Stimulated activated CD4-positive, alpha-beta T cell treated with anti-CD3 and anti-CD28 coated beads, Interleukin-12 subunit alpha, Interleukin-12 subunit beta, amount 100 ng/mL, for 48 hours (primary cell): ENCODE measurements at regions not wholly inside any gene's neighbourhood (a gene's known extent, or its start where the extent isn't known, plus 50 kb on each side); places are given as distances from the start of the nearest gene placed in this dataset.

Source experiments
- DNase-seq, 3 donors: peaks; one replicate each; pipeline ENCODE4 v3.0.0-alpha.2; 2020; ENCODE audit warnings: low read depth in 2 of 3, low spot score in 1 of 3

DNA sequence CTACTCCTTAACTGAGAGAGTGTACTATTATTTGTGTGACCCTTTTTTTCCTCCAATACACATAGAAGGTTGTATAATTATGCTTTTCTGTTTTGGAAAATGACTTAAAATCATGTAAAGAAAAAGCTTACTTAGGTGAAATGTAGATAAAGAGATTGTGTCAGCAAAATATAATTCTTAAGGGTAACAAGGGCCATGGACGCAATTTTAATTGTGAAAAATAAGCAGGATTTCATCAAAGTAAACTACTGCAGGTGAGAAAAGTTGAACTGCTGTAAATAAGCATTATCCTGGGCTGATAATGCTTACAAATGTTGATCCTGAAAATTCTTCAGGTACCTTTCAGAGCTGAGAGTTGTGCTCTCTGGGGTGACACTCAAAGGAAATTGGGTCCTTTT, 141.5 kb downstream of the RPIA start:
- DNase-seq: no peak

DNA sequence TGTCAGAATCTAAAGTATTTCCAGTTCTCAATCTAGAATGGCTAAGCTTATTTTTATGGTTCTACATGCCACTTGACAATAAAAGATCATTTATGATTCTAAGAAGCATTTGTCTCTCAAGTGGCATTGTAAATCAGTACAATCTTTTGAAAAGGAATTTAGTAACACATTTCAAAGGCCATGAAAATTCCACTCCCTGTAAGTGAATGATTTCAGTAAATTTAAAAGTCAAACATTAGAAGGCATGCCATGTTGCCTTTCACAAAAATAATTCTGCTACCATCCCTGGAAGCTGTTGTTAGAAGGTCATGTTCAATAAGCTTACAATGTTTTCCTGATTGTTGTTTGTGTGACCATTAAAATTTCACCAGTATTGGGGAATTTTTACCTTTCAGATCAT, 142.9 kb downstream of the RPIA start:
- DNase-seq: no peak

DNA sequence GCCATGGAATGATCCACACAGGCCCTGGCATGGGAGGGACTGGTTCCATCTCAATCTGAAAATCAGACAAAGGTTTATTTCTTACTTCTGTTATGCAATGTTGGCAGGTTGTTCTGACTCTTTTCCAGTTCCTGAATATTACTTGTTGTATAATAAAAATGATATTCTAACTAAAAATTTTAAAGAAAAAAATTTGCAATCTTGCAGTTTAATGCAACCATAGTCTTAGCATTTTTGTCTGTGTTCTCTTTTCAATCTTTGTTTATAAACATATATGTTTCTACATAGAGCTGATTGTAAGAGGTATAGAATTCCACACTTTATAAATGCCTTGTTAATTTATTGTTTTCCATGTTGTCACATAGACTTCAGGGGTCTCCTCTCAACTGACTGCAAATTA, 143.4 kb downstream of the RPIA start:
- no peak for DNase-seq

DNA sequence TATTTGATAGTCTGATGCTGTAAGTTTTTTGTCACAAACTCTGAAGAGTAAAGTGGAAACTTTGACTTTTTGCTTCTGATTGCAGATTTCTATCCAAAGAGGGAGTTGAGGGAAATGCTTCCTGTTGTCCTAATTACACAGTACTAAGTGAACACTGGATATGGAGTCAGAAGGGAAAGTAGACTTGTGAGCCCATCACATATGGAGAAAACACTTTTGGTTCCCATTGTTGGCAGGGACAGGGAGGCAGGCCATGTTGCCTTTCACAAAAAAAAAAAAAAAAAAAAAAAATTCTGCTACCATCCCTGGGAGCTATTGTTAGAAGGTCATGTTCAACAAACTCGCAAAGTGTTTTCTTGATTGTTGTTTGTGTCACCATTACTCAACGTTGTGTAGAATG, 144.3 kb downstream of the RPIA start:
- no peak for DNase-seq

DNA sequence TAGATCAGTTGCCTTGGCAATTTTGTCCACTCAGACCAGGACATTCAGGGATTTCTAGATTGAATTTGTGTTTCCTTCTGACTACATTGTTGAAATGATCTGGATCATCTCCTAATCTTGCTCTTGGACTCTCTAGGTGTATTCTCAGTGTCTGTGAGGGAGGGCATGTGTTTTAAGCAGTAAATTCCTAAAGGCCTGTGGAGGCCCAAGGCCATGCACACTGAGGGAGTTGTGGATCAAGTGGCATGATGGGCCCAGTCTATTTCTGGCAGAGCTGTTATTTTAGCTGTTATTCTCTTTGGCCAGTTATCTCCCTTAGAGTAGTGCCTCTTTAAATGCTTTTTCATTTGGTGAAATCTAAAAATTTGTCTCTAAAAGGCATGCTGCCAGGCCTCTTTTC, 144.9 kb downstream of the RPIA start:
- DNase-seq: no peak

DNA sequence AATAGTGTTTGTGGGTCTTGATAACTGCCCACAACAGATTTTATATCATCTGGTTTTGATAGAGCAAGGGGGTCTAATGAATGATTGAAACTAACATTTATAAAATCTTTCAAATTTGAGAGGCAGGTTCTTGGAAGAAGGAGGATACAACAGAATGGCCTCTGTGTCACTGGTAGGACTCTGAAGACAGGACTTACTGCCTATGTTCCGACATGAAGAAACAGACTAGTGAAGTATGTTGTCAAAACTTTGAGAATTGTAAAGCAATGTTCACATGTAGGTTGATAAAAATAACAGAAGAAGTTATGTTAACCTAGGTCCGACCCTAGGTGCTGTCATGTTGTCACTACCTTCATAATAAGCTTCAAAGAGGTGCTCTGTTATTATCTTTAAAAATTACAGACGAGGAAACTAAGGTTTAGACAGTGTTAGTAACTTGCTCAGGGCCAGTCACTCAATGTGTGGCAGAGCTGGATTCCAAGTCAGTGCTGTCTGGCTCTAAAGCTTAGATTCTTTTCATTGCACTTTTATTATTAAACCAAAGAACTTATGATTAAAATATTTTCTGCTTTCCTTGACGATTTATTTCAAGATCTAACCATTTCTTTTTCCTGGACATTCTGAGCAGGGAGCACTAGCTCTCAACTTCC, 146.2 kb downstream of the RPIA start:
- DNase-seq: no peak

DNA sequence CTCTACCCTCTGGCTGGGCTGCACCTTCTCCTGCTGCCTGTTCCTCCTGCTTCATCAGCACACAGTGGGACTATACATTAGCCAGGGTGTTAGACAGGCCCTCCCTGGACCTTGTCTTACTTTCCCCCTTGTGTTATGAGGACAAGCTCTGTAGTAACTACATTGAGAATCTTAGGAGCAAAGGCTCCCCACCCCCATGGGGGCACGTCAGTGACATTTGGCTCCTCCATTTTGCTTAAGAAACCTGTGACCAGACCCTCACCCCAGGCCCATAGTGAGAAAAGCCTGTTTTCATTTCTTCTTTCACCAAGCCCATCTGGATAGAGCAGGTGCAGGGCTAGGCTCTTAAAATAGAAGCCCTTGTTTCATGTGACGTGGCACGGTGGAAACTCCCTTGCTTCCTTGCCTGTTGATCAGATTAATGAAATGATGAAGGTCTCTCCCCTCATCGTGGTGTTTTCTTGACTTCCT, 146.7 kb downstream of the RPIA start:
- DNase-seq: no peak

DNA sequence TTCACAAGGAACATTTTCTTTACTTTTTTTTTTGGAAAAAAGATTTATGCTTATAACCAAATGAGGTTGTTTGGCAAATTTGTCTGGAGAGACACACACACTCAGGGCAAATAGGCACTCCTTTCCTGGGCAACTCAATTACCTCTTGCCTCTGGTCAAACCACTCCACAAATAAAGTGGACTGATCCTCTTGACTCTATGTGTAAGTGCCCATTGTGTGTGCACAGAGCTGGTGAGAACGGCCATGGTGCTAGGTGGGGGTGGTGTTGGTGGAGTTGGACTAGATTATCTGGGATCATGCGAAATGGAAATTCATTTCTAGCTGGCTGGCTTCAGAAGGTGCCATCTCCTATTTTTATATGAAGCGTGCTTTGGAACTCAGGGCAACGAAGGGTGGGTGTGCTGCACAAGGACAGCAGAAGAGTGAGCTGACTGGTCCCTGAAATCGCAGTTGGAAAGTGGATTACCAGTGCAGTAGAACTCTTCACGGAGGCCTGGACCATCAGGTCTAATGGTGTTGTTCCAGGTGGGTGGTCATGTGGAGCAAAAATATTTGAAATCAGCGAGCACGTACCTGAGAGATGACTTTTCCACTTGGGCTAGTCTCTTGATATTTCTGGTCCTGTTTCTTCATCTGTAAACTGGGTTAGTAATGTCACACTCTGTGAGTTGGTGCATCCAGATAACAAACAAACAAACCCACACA, 149.9 kb downstream of the RPIA start:
- DNase-seq: no peak

DNA sequence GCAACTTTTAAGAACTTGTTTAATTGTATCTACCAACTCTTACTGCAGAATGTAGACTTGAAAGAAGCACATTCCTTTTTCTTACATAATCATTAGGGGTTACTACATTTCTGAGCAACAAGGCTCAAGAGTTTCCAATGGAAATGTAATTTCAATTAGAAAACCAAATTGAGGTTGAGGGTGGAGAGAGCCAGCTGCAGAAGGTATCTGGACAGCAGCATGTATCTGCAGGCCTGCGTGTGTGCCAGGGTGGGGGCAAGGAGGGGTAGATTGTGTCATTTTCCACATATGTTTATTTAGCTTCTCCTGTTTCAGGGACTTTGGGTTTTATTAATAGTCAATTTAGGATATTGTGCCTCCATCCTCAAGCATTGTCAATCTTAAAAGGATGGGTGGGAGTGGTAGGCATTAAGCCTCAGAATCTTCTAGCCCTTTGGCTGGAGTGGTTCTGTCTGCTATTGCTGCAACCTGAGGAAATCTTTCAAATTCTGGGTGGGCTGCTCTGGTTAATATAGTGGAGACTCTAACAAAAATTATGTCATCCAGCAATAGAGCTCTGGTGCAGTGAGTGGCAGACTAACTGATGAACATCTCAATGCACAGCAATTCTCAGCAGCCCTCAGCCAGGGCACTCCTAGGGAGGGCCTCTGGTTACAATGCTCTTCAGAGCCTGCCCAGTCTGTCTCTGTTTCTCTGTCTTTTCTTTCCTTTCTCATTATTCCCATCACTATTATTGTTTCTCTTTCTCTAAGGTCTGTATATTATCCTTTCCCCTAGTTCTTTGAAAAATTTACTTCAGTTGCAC, 151.4 kb downstream of the RPIA start:
- no peak for DNase-seq

DNA sequence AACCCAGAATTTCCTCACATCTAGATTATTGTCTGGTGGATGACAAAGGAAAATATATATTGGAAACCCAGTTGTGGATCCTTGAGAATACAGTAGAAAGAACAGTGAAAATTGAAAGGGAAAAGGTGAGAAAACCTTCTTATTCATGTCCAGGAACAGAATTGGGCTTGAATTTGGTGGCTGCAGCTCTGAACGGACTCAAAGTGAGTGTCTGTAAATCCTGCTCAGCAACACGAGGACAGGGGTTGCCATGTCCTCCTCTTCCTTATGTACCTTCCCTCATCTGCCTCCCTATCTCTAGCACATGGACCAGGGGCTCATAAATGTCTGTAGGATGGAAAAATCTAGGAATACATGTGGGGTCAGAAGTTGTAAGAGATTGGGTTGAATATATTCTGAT, 152.2 kb downstream of the RPIA start:
- DNase-seq: no peak

DNA sequence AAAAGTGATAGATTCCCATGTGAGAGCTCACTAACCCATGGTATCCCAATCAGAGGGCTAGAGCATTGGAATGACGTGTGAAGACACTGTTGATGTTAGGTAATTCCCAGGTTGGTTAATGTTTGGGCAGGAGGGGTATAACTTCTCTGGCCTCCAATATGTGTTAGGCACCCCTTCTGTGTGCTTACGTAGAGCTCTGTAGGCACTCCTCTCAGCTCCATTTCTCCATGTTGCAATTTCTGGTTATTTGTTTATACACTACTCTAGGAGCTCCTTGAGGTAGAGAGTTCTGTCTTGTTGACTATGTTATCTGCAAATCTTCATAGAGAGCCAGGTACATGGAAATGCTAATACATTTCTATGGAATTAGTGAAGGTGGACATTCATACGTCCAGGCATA, 153.5 kb downstream of the RPIA start:
- no peak for DNase-seq

DNA sequence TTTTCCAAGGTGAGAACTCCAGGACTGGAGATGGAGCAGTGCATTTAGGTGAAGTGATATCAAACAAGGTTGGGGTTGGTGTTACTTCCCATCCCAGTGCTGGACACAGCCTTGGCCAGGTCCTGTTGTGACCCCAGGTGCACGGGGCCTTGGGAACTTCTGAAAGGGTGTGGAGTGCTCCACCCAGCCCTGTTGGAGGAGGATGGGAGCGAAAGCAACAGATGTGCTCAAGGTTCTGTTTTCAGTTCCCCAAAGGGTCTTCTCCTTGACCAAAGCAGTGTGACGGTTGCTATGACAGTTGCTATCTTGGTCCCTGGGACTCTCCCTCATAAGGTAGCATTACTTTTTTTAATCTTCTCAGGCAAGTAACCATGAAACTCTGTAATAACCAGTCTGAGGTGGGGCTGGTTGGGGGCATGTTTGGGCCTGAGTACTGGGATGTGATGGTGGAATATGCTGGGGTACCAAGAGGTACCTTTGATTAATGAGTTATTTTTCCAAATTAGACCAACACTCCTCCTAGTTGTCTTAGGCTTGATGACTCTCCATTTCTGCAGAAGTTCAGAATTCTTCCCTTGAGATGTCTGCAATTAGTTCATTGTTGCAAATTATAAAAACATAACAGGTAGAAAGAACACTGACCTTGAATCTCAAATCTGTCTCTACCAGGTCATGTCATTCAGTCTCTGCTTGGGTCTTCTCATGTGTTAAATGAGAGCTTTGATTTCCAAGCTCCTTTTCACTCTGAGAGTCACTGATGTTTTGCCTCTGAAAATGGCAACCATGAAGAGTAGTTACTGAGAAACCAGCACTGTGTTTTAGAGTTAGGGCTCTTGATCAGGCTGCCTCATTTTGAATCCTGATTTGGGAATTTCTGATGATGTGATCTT, 154.5 kb downstream of the RPIA start:
- no peak for DNase-seq

DNA sequence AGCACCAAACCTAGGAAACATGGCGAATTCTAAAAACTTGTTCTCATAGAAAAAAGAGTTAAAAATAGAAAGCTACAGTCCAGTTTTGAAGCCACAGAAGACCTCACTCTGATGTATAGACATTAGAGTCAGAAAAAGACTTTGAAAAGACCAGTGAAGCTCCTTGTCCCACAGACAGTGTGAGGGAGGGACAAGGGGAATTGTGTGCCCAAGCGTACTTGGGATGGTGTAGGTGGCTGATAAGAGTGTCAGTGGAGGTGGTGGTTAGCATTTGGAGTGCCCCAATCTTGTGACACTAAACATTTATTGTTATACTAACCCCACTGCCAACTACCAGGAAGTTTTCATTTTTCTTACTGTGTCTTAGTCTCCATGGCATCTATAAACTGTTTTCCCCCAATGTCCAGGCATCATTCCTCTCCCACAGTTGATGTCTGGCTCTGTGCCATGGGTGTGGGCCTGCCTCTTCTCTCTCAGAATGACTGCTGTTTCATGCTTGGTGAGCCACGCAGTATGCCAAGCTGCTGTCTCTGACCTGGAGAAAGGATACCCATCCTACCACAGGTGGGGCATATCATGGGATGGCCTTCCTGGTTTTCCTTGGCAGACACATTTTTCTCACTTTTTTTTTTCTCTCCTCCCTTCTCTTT, 161.4 kb downstream of the RPIA start:
- no peak for DNase-seq

DNA sequence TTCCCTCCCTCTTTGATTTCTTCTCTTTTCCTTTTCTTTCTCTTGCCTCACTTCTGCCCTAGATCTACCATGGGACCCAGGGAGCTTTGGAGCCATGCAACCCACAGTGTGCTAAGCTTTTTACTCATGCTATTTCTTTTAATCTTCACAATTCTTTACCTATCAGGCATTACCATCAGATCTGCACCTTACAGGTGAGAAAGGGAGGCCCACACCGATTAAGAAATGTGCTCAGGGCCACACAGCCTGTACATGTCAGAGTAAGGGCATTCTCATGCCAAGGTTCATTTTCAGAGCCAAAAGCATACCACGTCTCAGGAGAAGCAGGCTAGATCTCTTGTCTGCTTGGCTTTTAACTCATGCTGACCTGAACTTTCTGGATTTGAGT, 161.9 kb downstream of the RPIA start:
- no peak for DNase-seq

DNA sequence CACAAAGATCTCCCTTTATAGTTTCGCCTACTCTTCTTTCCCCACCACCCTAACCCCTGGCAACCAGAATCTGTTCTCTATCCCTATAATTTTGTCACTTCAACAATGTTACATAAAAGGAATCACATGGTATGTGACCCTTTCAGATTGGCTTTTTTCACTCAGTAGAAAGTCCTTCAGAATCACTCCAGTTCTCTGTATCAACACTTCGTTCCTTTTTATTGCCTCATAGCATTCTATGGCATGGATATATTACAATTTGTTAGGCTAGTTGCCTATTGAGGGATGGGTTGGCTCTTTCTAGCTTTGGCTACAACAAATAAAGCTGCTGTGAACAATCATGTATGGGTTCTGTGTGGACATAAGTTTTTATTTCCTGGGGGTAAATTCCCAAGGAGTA, 163.1 kb downstream of the RPIA start:
- DNase-seq: no peak

DNA sequence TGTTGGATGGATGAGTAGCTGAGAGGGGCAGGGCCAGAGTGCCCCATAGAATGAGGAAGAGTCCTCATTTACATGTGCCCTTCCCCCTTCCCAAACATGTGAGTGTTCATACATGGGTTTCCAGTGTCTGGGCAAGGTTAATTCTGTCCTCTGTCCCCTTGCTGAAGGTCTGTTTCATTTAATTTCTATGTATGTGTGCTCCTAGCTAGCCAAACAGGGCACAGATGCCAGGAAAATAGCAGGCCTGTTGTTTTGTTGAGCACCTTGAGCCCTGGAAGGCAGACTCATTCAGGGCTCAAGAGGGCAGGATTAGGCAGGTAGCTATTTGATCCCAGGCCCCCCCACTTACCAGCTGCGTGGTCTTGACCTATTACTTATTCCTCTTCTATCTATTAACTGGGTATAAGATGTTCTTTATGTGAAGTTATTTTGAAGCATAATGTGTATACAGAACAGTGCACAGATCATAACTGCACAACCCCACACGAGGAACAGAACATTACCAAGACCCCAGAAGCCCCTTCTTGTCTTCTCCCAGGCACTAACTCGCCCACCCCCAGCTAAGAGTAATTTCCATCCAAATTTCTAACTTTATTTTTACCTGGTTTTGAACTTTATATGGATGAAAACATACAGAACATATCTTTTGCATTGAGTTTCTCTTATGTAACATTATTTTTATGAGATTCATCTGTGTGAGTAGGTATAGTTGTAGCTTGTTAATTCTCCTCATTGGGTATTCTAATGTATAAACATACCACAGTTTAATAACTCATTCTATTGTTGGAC, 164.3 kb downstream of the RPIA start:
- DNase-seq: no peak

DNA sequence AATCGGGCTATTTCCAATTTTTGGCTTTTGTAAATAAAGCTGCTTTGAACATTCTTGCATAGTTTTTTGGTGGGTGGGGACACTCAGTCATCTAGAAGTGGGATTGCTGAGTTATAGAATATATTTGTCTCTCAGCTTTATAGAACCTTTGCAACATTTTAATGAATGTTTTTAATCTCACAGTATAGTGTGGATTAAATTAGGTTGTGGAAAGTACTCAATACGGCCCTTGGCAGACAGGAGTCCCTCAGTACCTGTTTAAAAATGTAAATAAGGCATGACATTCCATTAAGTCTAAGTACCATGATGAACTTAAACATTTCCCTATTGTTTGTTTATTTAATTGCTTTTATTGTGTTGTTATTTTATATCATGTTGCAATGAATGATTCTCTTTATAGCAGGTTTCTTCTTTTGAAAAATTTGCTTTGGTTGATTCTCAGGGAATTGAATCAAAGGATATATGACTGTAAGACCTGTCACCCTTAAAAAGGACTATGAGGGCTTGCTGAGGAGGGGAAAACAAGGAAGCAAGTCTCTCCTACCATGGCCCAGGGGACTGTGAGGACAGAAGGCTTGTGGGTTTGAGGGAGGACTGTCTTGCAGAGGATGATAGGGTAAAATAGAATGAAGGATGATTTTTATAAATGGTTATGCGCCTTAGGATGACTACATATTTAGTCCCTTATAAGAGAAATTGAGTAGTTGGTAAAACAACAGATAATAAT, 165.1 kb downstream of the RPIA start:
- no peak for DNase-seq

DNA sequence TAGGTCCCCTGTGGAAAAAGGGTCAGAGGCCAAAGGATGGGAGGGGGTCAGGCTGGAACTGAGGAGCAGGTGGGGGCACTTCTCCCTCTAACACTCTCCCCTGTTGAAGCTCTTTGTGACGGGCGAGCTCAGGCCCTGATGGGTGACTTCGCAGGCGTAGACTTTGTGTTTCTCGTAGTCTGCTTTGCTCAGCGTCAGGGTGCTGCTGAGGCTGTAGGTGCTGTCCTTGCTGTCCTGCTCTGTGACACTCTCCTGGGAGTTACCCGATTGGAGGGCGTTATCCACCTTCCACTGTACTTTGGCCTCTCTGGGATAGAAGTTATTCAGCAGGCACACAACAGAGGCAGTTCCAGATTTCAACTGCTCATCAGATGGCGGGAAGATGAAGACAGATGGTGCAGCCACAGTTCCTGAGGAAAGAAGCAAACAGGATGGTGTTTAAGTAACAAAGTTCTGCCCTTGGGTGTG, 165.8 kb downstream of the RPIA start:
- no peak for DNase-seq

DNA sequence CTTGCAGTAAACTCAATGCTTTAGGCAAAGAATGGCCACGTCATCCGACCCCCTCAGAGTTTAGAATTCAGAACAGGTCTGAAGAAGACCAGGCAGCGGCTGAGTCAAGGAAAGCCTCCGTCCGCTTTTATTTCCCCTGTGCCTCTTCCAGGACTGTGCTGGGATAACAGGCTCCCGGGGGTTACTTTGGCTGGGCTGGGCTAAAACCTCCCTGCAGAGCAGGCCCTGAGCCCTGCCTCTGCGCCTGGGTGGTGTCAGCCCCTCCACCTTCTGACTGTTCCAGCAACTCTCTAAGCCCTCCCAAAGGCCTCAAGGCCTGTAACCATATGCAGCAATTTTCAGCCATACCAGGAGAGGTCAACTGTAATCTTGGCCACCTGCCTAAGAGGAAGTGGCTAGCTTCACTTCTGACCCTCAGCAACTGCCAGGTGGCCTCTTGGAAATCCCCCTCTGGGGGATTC, 166.5 kb downstream of the RPIA start:
- DNase-seq: no peak
